Neural cell (in vitro differentiated cells): ENCODE measurements at regions not wholly inside any gene's neighbourhood (a gene's known extent, or its start where the extent isn't known, plus 50 kb on each side); places are given as distances from the start of the nearest gene placed in this dataset.

ENCODE experiments used
- H2AFZ ChIP-seq: fragments of 200-600, 300-800 bp; sonication (generic), shearing (Covaris generic); 2 replicates; pipeline ENCODE4 v1.6.0; 2014; ENCODE audit warnings: low read depth, mild to moderate bottlenecking, antibody characterized with exemption, low read length, moderate library complexity
- H3F3A ChIP-seq: fragments of 200-600 bp; shearing (Covaris generic); 2 replicates; pipeline ENCODE4 v1.6.1; 2016; ENCODE audit warnings: mild to moderate bottlenecking, moderate library complexity, mixed read lengths, antibody characterized with exemption, low read length; ENCODE audit not compliant: insufficient read depth, poor library complexity, severe bottlenecking
- H3K27ac ChIP-seq: fragments of 200-600, 300-800 bp; sonication (generic), shearing (Covaris generic); 2 replicates; pipeline ENCODE4 v1.5.1; 2014; ENCODE audit warnings: mild to moderate bottlenecking, low read length, moderate library complexity
- H3K27me3 ChIP-seq: fragments of 300-800, 200-600 bp; sonication (generic), shearing (Covaris generic); 2 replicates; pipeline ENCODE4 v1.6.0; 2014; ENCODE audit warnings: mild to moderate bottlenecking, low read depth, low read length, moderate library complexity; ENCODE audit not compliant: insufficient read depth
- H3K36me3 ChIP-seq: fragments of 300-800, 200-600 bp; sonication (generic), shearing (Covaris generic); 2 replicates; pipeline ENCODE4 v1.5.1; 2014; ENCODE audit warnings: mild to moderate bottlenecking, antibody characterized with exemption, low read length, moderate library complexity; ENCODE audit not compliant: insufficient read depth
- H3K4me2 ChIP-seq: fragments of 300-800, 200-600 bp; sonication (generic), shearing (Covaris generic); 2 replicates; pipeline ENCODE4 v1.6.0; 2014; ENCODE audit warnings: mild to moderate bottlenecking, low read length
- H3K4me3 ChIP-seq: fragments of 300-800, 200-600 bp; sonication (generic), shearing (Covaris generic); 2 replicates; pipeline ENCODE4 v1.5.1; 2014; ENCODE audit warnings: mild to moderate bottlenecking, low read length, moderate library complexity
- H3K79me2 ChIP-seq: fragments of 200-600 bp; shearing (Covaris generic); replicated peaks from 2 replicates; pipeline ENCODE4 v1.6.0; 2014; ENCODE audit warnings: mild to moderate bottlenecking, low read length, moderate library complexity; ENCODE audit not compliant: insufficient read depth
- H3K9ac ChIP-seq: fragments of 300-800, 200-600 bp; sonication (generic), shearing (Covaris generic); 2 replicates; pipeline ENCODE4 v1.6.1; 2016; ENCODE audit warnings: mild to moderate bottlenecking, low read length, mixed read lengths
- H3K9me2 ChIP-seq: fragments of 200-600 bp; shearing (Covaris generic); 2 replicates; pipeline ENCODE4 v1.6.1; 2016; ENCODE audit warnings: mild to moderate bottlenecking, low read length, mixed read lengths; ENCODE audit not compliant: insufficient read depth
- H3K9me3 ChIP-seq: fragments of 200-600, 300-800 bp; sonication (generic), shearing (Covaris generic); 2 replicates; pipeline ENCODE4 v1.6.1; 2016; ENCODE audit warnings: mild to moderate bottlenecking, mixed run types, low read length, moderate library complexity, mixed read lengths
- H4K20me1 ChIP-seq: fragments of 200-600 bp; shearing (Covaris generic); 2 replicates; pipeline ENCODE4 v1.6.1; 2016; ENCODE audit warnings: mild to moderate bottlenecking, mixed run types; ENCODE audit not compliant: insufficient read depth
- CTCF ChIP-seq: fragments of 450-650 bp; IDR thresholded peaks from 2 replicates; pipeline ENCODE4 v1.5.1; 2014; ENCODE audit warnings: antibody characterized with exemption, mild to moderate bottlenecking, moderate library complexity; ENCODE audit not compliant: poor library complexity, severe bottlenecking
- EP300 ChIP-seq: fragments of 450-650 bp; conservative IDR thresholded peaks from 2 replicates; pipeline ENCODE4 v1.6.1; 2014; ENCODE audit warnings: antibody characterized with exemption, mild to moderate bottlenecking, moderate library complexity; ENCODE audit not compliant: poor library complexity, severe bottlenecking
- EZH2 ChIP-seq: fragments of 200-600, 300-800 bp; shearing (Covaris generic), sonication (generic); IDR thresholded peaks from 2 replicates; pipeline ENCODE4 v1.6.1; 2014; ENCODE audit warnings: antibody characterized with exemption, low read length, borderline replicate concordance, mild to moderate bottlenecking; ENCODE audit not compliant: insufficient read depth, poor library complexity, severe bottlenecking
- MXI1 ChIP-seq: fragments of 450-650 bp; conservative IDR thresholded peaks from 2 replicates; pipeline ENCODE4 v1.6.1; 2014; ENCODE audit warnings: antibody characterized with exemption, mild to moderate bottlenecking; ENCODE audit not compliant: poor library complexity, severe bottlenecking
- POLR2AphosphoS5 ChIP-seq: IDR thresholded peaks from 2 replicates; pipeline ENCODE4 v1.6.1; 2012
- RAD21 ChIP-seq: fragments of 450-650 bp; conservative IDR thresholded peaks from 2 replicates; pipeline ENCODE4 v1.6.1; 2014; ENCODE audit warnings: antibody characterized with exemption, mild to moderate bottlenecking, moderate library complexity
- REST ChIP-seq: IDR thresholded peaks from 2 replicates; pipeline ENCODE4 v1.6.1; 2012; ENCODE audit warnings: borderline replicate concordance
- SMC3 ChIP-seq: fragments of 450-650 bp; conservative IDR thresholded peaks from 2 replicates; pipeline ENCODE4 v1.6.1; 2014; ENCODE audit warnings: antibody characterized with exemption, mild to moderate bottlenecking, moderate library complexity; ENCODE audit not compliant: poor library complexity
- TAF1 ChIP-seq: IDR thresholded peaks from 2 replicates; pipeline ENCODE4 v1.6.1; 2012; ENCODE audit warnings: low read depth

- Histone ChIP-seq H3K9me2 (no peaks in the 10 kb centered on the region), H3K27me3 (peaks cover 2% of the 10 kb centered on the region), H3K4me3 (no peak overlapping the region), H3K27ac (no peak overlapping the region), H3K79me2 (no peaks in the 10 kb centered on the region), H3K36me3 (no peaks in the 10 kb centered on the region), H4K20me1 (no peaks in the 10 kb centered on the region), H3K9ac (no peak overlapping the region), H2AFZ (no peak overlapping the region), H3K4me2 (no peak overlapping the region), H3K9me3 (no peaks in the 10 kb centered on the region), H3F3A (no peaks in the 10 kb centered on the region)
- TF ChIP-seq REST (no peak), CTCF (no peak), RAD21 (no peak), TAF1 (no peak), EZH2 (no peak), EP300 (no peak), POLR2AphosphoS5 (no peak), SMC3 (no peak), MXI1 (no peak)
These were observed 384.1 kb upstream of the COBL start for GRCh38 chr7:51700593-51701215.

- no peaks in the 10 kb centered on the region for H3K9me2 ChIP-seq
- no peaks in the 10 kb centered on the region for H3K36me3 ChIP-seq
- TF ChIP-seq SMC3, result no peak
- no peak for TF ChIP-seq MXI1
- TF ChIP-seq POLR2AphosphoS5, result no peak
- no peak for TF ChIP-seq EZH2
- TF ChIP-seq TAF1, result no peak
- no peak for TF ChIP-seq EP300
- TF ChIP-seq REST, result no peak
- no peak for TF ChIP-seq CTCF
- no peaks in the 10 kb centered on the region for H3K27me3 ChIP-seq
- H3K4me3 ChIP-seq, result no peak overlapping the region
- H3K4me2 ChIP-seq, result no peak overlapping the region
- H2AFZ ChIP-seq, result no peak overlapping the region
- no peaks in the 10 kb centered on the region for H3K79me2 ChIP-seq
- no peak overlapping the region for H3K27ac ChIP-seq
- H3F3A ChIP-seq, result no peaks in the 10 kb centered on the region
- no peaks in the 10 kb centered on the region for H4K20me1 ChIP-seq
- H3K9ac ChIP-seq, result no peak overlapping the region
- no peaks in the 10 kb centered on the region for H3K9me3 ChIP-seq
These were observed 376.6 kb upstream of the COBL start for GRCh38 chr7:51693258-51693657.
